T1000 (cell line): ENCODE measurements at regions not wholly inside any gene's neighbourhood (a gene's known extent, or its start where the extent isn't known, plus 50 kb on each side); places are given as distances from the start of the nearest gene placed in this dataset.

Experiments
- DNase-seq: peaks from one replicate; lab custom pipeline; 2025; ENCODE audit warnings: mixed read lengths; lab: John Stamatoyannopoulos, UW

DNA sequence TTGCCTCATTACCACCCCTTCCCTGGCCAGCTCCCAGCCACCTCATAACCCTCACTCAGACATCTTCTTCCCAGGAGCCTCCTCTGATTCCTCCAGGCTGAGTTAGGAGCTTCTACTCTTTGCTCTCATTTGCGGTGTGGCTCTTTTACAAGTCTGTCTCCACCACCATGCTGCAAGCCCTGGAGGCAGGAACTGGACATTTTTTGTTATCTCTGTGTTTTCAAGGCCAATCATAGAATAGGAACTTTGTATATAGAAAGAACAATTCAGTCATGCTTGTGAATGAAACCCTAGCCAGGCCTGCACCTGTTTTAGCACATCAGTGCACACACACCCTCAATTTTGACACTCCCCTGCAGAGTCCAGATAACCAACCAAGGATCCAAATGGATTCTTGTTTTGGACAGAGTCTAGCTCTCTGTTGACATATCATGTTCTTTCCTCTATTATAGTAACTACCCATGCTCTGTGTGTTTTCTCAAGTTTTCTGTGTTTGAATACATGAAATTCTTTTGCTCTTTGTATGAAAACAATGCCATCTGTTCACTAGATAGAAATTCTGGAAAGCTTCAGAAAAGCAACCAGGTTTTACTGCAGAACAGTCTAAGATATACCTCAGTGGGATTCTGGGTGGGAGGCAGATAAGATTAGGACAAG, 60.9 kb upstream of the ZNF648 start:
- DNase-seq, result no peak

DNA sequence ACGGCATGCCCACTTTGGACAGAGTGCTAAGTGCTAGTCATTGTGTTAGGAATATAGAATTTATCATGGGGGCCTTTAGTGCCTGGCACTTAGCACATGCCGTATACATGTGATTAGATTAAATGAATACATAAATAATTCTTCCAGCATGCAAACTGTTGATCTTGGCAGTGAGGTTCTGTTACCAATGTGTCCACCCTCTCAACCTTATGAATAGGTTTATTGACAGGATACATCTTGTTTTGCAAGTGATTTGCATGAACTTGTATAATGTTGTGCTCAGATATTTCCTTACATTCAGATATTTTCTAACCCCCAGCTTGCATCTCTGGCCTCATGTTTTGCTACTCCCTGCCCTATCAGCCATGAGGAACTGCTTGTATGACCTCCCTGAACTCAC, 60.3 kb upstream of the ZNF648 start:
- no peak for DNase-seq

DNA sequence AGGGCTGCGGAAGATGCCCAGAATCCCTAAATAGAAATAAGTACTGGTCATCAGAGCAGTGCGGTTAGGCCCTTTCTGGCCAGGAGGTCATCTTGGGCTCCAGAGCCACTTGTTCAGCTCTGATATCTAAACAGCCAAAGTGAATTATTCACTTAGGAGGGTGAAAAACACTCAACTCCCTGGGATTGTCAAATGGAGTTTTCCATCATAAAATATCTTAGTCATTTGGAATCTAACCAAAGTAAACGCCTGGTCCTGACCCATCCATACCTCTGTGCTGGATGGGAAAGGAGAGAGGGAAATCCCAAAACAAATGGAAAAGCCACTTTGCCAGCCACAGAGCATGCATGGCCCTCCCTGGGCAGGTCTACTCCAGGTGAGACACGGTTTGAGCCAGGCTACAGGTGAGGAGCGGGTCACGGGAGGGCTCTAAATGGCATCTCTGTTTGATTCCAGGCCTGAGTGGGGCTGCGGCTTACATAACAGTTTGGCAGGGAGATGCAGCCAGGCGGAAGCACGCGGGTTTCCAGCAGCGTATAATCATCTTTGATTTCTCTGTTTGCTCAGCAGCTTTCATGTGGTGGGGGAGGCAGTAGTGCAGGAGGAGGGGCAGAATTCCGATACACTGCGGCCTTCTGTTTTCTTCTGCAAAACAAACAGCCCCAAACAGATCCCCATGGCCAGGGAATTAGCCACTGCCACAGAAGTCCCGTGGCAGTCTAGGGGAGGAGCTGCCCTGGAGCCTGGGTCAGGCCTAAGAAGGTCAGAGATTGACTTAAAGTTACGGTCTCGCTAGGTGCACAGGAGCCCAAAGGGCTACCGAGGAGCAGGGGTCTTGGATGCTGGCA, 59.1 kb upstream of the ZNF648 start:
- no peak for DNase-seq

DNA sequence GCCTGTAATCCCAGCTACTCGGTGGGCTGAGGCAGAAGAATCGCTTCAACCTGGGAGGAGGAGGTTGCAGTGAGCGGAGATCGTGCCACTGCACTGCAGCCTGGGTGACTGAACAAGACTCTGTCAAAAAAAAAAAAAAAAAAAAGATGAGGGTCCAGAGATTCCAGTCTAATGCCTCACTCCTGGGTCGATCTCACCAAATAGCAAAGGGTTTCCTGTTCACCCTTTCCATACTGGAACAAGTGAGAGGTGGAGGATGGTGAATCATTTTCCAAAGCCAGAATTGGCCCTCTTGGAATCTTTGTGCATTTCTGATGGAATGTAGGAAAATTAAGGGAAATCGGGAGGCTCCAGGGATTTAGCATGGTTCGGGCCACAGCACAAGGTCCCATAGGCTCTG, 58.1 kb upstream of the ZNF648 start:
- DNase-seq, result no peak

DNA sequence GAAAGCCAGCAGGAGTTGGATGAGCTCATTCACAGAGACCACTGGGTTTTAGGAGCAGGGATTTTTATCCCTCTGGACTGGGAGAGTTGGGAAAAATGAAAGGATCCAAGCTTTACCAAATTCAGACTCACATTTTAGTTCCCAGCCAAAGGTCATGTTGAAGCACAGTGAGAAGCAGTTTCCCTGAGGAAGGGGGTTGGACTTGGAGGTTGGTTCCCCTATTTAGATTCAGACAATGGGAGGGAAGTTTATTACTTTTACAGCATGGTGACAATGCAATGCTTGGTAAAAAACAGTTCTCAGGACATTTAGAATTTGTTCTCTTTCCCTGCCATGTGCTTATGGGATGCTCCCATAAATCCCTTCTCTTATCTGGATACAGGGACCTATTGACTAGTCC, 57.3 kb upstream of the ZNF648 start:
- no peak for DNase-seq

DNA sequence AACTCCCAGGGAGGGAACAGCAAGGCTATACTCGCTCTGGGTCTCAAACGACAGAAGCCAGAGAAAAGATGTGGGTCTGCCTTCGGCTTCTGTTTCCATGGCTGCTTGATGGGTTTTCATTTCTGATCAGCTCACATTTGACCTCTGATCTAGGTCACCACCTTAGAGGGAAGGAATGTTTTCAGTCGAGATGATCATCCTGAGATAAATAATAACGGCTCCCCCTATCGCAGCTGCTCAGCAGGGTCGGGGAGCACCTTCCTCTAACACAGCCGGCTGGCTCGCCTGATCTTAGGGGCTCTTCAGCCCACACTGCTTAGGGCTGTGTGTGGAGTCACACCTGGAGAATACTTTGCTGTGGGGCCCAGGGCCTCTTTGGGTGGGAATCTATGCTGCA, 53.1 kb upstream of the ZNF648 start:
- no peak for DNase-seq

DNA sequence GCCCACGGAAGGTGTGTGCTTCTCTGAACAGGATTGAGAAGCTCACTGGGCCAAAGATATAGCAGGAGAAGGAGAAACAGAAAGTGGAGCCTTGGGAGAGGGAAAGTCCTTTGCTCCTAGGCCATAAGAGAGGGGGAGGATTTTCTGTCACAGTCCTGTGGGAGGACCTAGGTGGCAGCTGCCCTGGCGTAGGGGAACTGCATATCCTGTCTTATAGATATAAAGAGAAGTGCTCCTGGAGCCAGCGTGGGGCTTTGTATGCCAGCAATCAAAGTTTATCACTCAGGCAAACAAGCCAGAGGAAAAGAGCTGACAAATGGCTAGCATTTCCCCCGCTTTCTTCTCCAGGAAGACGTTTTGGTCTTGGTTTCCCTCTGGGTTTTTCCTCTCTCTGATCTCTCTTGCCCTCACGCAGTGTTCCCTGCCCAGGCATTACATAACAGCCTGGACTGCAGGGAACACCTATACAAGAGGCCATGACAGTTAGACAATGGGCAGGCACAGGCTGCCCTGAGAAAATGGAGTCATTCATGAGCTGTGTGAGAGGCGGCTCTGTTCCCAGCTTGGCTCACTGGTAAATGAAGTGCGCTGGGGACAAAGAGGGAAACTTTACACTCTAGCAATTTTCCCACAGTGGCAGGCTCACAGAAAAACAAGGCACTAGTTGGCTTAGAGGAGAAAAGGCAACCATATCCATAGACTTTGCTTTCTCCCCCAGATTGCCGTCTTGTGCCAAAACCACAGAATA, 52.5 kb upstream of the ZNF648 start:
- DNase-seq, result no peak

DNA sequence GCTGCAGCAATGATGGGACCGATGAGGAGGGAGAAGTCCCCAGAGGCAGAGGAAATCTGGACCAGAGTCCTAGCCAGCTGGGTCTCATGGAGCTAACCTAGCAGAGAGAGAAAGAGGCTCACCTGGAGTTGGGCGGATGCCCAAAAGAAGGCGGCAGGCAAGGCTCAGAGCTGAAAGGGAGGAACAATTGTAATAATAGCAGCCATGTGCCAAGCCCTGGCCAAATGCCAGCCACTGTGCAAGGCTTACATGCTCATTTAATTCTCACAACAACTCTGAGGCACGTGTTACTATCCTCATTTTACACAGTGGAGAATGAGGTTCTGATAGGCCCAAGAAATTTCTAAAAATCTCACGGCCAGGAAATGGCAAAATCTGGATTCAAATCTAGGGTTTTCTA, 50.0 kb upstream of the ZNF648 start:
- DNase-seq, result no peak
